PC-3 (cell line): ENCODE measurements at regions not wholly inside any gene's neighbourhood (a gene's known extent, or its start where the extent isn't known, plus 50 kb on each side); places are given as distances from the start of the nearest gene placed in this dataset.

Source experiments
- EZH2 ChIP-seq: fragments of 300-600 bp; sonication (generic); IDR thresholded peaks from one replicate; pipeline ENCODE4 v1.6.1; 2017; ENCODE audit warnings: antibody characterized with exemption, mild to moderate bottlenecking, low read length; ENCODE audit not compliant: unreplicated experiment
- EZH2phosphoT487 ChIP-seq: fragments of 300-600 bp; sonication (generic); IDR thresholded peaks from 2 replicates; pipeline ENCODE4 v1.6.1; 2018; ENCODE audit warnings: mild to moderate bottlenecking, antibody characterized with exemption, low read length, borderline replicate concordance
- TF ChIP-seq, protein P1 (sequence below): fragments of 300-600 bp; sonication (generic); conservative IDR thresholded peaks from 2 replicates; pipeline ENCODE4 v1.5.1; 2017; ENCODE audit warnings: antibody characterized with exemption, low read depth, mild to moderate bottlenecking, low read length

DNA sequence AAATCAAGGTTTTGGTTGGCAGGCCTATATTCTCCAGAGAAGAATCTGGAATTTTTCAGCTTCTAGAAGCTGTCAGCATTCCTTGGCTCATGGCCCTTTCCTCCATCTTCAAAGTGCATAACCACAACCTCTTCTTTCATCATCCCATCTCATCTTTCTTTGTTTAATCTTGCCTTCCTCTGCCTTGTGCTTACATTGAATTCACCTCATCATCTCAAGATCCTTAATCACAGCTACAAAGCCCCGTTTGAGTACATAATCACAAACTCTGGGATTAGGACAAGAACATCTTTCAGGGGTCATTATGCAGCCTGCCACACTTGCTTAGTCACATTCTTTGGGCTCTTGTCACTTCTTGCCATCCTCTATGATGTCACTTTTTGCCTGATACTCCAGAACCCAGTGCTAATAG, 130.3 kb downstream of the FOXD1 start:
- no peak for TF ChIP-seq EZH2
- TF ChIP-seq, protein P1, sequence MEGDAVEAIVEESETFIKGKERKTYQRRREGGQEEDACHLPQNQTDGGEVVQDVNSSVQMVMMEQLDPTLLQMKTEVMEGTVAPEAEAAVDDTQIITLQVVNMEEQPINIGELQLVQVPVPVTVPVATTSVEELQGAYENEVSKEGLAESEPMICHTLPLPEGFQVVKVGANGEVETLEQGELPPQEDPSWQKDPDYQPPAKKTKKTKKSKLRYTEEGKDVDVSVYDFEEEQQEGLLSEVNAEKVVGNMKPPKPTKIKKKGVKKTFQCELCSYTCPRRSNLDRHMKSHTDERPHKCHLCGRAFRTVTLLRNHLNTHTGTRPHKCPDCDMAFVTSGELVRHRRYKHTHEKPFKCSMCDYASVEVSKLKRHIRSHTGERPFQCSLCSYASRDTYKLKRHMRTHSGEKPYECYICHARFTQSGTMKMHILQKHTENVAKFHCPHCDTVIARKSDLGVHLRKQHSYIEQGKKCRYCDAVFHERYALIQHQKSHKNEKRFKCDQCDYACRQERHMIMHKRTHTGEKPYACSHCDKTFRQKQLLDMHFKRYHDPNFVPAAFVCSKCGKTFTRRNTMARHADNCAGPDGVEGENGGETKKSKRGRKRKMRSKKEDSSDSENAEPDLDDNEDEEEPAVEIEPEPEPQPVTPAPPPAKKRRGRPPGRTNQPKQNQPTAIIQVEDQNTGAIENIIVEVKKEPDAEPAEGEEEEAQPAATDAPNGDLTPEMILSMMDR, result no peak
- TF ChIP-seq EZH2phosphoT487, result no peak
